Stimulated activated CD4-positive, alpha-beta T cell treated with anti-CD3 and anti-CD28 coated beads, Interleukin-12 subunit alpha, Interleukin-12 subunit beta, amount 100 ng/mL, for 24 hours (primary cell): ENCODE measurements at regions not wholly inside any gene's neighbourhood (a gene's known extent, or its start where the extent isn't known, plus 50 kb on each side); places are given as distances from the start of the nearest gene placed in this dataset.
"Not testable (repeated sequence)": the region's sequence is repeated elsewhere in the genome, so short reads cannot be mapped to it uniquely, and the experiment has no call there.

Source experiments
- DNase-seq, 2 experiments: peaks; one replicate each; pipeline ENCODE4 v3.0.0-alpha.2; 2020; ENCODE audit warnings: low read depth in 2 of 2

DNA sequence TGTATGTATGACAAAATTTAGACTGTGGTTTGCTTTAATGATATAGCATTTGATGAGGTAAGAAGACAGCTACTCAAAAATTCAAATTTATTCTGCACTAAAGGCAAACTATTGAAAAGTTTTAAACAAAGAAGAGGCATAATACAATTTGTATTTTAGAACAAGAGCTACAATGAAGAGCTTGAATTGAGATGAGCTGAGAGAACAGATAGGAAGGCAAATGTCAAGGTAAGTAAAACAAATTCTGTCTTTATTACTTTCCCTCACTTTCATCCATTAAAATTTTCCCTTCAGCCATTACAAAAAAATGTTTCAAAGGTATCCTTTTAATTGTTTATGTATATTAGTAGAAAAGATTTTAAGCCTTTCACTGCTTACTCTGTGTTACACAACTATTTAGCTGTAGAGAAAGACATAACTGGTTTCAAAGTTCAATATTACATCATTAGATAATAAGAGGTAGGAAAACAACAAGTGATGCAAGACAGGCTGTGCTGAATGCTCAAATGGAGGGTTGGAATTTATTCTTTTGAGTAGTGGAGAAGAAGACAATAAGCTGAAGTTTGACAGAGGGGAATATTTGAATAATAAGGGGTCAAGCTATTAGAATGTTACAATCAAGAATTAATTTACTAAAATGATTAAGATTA, 1334.1 kb downstream of the FSCB start:
- no peak for DNase-seq

DNA sequence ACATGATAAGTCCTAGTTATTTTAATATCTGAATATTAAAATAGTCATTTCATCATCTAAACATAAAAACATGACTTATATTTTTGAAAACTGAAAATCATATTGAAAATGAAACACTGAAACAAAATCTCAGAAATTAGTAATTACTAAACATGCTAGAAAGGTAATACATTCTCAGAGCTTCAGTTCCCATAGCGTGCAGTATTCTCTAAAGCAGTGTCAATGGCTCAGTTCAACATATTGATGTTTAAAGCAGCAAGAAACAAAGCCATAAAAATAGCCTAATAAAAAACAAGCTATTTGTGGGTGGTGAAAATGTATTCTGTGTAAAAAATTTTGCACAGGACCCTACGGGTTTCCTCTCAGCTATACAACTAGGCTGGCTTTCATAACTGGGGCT, 1337.4 kb downstream of the FSCB start:
- DNase-seq: no peak

DNA sequence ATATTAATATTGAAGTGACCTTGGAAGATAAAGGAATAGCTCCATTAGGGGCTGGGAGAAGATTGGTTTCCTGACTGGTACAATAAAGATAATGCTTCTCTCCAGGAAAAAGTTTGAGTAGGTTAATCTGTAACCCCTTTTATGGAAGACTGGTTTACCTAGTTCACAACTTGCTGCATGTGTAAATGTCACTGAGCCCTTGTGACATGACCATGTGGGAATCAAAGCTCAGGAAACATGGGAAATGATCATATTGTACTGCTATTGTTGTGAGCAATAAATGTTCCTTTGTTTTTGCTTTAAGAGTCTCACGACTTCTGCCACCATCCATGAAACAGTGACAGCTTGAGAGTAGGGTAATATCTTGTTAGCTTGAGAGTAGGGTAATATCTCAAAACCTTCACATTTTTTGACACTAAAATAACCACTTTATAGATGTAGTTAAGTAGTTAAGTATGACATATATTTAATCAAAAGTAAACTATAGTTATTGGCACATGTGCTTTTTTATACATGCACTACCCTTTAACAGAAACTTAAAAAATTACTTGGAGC, 1338.6 kb downstream of the FSCB start:
- DNase-seq: no peak

DNA sequence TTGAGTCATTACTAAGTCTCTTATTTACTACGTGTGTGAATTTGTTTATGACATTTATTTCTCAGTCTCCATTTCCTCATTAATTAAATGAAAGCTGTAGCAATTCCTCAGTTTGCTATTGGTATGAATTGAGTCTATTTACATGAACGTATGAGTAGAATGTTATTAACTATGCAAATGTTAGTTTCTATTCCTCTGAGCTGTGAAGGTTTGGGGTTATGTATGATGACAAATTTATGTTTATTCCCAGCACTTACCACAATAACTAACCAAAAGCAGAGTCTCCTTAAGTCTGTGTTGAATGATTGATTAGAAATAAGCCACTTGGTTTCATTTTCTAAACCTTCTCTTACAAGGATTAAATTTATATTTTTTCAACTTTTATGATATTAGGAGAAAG, 1340.9 kb downstream of the FSCB start:
- no peak for DNase-seq

DNA sequence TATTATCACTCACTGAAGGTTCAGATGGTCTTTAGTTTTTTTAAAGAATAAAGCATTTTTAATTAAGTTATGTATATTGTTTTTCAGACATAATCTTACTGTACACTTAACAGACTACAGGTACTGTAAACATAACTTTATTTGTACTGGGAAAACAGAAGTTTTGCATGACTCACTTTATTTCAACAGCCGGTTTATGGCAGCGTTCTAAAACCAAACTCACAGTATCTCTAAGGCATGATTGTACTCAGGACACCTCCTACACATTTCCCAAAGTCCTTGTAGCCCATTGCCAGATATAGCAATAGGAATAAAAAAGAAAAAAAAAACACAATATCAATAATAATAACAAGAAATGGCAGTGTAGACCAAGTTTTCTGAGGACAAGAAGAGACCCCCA, 1341.4 kb downstream of the FSCB start:
- no peak for DNase-seq

DNA sequence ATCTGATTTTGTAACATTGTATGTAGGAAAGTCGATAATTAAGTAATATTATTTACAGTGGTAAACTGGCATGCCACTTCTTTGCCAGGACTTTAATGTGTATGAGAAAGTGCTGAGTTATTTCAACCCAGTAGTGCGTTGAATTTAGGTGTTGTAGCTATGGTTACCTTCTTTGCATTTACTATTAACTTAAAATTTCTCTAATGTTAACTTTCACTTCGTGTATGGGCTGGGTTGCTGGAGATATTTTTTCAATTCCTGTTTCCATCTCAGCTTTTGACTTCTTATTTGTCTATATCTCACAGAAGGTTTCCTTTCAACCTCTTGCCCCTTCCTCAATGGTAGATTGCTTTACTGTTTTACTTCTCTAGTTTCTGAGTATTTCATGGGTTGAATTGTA, 1345.6 kb downstream of the FSCB start:
- DNase-seq: no peak

DNA sequence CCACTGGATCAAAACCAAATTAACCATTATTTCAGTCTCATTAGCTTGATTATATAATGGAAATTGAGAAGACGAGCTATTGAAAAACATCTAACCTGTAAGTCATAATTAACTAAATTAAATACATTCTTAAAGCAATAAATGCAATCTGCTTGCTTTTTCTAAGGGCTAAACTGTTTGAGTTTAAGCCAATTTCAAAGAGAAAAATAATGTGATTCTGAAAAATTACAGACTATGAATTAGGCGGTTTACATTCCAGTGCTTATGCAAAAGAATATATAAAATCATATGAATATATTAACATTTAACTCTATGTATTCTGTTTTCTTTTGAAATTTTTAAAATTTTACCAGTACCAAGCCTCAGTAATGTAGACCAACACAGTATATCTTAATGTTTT, 1349.4 kb downstream of the FSCB start:
- DNase-seq: no peak

DNA sequence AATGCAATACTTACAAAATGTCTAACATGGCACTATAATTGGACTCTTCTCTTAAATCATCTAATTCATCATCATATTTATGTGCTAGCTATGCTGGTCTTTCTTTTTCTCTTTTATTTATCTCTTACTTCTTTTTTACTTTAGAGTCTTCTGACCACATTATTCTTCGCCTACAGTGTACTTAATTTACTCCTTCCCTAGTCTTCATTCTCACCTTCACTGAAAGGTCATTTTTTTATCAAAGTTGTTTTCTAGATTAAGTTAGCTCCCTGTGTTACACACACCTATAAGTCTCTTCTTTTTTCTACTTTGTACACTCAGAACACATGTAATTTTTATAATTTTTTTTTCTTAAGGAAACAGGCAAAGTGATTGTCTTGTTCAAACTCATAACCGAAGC, 1351.2 kb downstream of the FSCB start:
- DNase-seq: no peak

DNA sequence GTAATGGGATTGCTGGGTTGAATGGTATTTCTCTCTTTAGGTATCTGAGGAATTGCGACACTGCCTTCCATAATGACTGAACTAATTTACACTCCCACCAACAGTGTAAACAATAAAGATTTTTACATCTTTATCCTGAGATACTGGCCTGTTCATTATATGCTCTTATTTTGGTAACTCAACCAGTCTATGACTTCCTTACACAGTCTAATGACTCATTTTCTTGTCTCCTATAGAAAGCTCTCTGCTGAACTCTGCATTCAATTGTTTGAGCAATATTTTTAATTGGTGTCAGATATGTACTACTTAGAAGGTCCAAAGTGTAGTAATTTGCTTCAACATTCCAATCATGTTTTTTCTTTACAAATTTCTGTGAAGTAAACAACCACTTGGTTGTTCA, 1351.8 kb downstream of the FSCB start:
- DNase-seq: no peak

DNA sequence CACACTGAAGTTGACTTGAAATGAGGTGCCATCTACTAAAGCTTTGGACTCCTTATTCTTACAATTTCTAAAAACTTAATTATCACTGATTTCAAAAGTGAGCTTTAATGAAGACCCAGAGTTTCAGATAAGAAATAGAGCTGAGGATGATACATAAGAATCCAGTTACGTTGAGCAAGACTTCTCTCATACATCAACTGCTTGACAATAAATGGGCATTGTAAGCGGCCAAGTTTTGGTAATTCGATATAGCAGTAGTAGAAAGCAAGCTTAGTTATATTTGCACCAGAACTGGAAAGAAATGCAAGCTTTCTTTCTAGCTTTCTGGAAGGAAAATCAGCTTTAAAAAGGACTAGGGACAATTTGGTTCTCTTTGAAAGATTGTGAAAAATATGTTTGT, 1359.6 kb downstream of the FSCB start:
- DNase-seq: no peak

DNA sequence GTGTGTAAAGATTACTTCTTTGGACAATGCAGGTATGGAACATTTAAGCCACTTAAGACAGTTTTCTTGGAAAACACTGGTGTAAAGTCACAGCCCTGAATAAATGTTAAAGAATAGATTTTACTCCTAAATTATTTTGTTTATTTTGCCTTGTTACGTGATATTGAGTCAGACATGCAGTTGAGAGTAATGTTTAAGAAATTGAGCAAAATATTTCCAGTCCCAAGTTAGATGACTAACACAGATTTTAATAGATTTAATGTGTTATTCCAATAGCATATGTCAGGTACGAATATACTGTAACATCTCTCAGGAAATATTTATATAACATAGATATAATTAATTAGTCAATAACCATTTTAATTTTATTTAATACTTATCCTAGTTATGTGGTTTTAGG, 1361.7 kb downstream of the FSCB start:
- no peak for DNase-seq

DNA sequence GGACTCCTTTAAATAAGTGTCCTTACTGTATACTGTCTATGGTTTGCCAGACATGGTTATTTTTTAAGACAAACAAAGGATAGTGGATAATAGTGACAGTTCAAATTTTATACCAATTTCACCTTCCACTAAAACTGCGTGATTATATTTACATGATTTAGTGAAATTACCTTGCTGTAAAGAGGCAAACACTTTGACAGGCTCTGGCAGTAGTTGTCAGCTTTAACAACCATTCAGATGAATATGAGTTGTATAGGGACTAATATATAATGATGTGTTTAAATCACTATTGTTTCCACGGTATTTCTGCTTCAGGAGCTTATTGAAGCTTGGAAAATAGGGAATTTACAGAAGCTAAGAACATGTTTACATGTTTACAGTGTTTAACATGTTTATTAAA, 1364.0 kb downstream of the FSCB start:
- no peak for DNase-seq

DNA sequence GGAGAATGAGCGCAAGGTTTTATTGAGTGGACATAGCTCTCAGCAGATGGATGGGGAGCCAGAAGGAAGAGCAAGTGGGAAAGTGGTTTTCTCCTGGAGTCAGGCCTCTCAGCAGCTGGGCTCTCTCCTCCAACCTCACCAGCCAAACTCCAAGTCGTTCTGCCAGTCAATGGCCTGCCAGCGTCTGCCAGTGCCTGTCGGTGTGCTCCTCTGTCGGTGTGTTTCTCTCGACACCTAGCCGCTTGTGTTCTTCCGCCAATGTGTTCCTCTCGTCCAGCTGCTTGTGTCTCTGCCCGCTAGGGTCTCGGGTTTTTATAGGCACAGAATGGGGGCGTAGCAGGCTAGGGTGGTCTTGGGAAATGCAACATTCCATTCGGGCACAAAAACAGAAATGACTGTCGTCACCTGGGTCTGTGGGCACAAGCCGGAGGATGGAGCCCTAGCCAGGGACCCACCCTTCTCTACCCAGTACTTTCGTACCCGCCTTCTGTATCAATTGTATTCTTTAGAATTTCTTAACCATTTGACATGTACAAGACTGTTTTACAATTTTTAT, 1365.4 kb downstream of the FSCB start:
- no peak for DNase-seq

DNA sequence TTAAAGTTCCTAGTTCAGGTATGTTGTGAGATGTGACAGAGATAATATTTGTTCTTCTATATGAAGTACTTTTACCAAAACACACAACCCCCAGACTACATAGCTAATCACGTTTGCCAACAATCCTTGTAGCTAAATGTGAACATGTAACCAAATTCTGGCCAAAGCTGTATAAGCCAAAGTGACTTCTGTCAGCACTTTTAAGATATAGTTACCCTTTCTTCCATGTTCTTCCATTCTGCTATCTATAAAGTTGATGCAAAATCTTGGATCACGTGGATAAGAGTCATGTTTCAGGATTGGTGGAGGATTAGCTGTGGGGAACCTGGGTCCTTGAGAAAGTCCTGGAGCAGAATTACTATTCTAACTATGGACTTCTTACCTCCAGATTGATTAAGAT, 1366.6 kb downstream of the FSCB start:
- DNase-seq: no peak

DNA sequence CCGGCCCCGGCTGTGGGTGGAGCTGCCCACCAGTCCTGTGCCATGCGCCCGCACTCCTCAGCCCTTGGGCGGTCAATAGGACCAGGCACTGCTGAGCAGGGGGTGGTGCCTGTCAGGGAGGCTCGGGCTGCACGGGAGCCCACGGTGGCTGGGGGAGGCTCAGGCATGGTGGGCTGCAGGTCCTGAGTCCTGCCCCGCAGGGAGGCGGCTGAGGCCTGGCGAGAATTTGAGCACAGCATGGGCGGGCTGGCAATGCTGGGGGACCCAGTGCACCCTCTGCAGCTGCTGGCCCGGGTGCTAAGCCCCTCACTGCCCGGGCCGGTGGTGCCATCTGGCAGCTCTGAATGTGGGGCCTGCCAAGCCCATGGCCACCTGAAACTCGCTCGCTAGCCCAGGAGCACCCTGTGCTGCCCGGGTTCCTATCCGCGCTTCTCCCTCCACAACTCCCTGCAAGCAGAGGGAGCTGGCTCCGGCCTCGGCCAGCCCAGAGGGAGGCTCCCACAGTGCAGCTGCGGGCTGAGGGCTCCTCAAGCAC, 1371.1 kb downstream of the FSCB start:
- DNase-seq: no peak

DNA sequence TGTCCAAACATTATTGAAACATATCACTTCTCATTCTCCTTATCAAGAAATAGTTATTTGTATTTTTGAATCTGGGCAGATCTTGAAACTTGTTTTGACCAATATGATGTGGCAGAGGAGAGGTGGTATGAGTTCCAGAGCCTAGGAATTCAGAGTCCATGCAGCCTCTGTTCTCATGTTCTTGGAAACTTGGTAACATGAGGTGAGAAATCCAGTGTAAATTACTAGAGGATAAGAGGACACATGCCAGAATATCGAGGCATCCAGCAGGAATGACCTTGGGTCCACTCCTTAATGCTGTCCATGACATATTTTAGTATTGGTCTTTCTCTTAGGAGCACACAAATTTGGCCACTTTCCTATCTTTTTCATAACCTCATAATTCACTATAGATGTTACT, 1374.6 kb downstream of the FSCB start:
- no peak for DNase-seq

DNA sequence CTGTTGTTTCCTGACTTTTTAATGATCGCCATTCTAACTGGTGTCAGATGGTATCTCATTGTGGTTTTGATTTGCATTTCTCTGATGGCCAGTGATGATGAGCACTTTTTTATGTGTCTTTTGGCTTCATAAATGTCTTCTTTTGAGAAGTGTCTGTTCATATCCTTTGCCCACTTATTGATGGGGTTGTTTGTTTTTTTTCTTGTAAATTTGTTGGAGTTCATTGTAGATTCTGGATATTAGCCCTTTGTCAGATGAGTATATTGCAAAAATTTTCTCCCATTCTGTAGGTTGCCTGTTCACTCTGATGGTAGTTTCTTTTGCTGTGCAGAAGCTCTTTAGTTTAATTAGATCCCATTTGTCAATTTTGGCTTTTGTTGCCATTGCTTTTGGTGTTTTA, 1378.7 kb downstream of the FSCB start:
- not testable (repeated sequence) for DNase-seq

DNA sequence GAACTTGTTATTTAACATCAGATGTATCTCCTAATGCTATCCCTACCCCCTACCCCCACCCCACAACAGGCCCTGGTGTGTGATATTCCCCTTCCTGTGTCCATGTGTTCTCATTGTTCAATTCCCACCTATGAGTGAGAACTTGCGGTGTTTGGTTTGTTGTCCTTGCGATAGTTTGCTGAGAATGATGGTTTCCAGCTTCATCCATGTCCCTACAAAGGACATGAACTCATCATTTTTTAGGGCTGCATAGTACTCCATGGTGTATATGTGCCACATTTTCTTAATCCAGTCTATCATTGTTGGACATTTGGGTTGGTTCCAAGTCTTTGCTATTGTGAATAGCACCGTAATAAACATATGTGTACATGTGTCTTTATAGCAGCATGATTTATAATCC, 1379.2 kb downstream of the FSCB start:
- not testable (repeated sequence) for DNase-seq

DNA sequence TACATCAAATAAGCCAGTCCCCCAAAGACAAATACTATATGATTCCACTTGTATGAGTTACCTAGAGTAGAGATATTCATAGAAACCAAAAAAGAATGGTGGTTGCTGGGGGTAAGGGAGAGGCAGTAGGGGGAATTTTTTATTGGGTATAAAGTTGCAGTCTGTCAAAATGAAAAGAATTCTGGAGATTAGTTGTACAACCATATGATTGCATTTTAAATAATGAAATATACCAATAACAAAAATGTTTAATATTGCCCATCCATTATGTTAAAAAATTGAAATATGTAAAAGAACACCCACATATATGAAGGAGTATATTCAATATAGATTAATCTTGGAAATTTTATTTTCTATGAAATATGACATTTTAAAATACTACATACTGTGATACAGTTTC, 1383.5 kb downstream of the FSCB start:
- no peak for DNase-seq

DNA sequence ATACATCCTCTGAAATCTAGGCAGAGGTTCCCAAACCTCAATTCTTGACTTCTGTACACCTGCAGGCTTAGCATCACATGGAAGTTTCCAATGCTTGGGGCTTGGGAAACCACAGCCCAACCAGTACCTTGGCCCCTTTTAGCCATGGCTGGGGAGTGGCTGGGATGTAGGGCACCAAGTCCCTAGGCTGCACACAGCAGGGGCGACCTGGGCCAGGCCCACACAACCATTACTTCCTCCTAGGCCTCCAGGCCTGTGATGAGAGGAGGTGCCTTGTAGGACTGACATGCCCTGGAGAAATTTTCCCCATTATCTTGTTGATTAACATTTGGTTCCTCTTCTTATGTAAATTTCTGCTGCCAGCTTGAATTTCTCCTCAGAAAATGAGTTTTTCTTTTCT, 1387.4 kb downstream of the FSCB start:
- DNase-seq: no peak

DNA sequence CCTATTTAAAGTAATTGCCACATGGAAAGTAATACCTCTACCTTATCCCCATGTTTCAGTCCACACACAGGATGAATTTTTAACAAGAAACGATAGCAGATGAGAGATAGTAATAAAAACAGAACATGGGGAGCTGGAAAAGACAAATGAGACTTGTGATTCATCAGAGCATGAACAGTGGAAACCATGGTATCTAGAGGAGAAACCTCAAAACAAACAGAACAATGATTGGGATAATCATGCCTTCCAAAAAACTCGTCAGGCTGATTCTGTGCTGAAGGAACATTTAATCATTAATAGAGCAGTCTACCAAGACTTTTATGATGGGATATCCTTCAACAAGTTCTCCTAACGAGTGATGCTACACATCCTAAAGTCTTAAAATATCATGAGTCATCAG, 1390.7 kb downstream of the FSCB start:
- no peak for DNase-seq

DNA sequence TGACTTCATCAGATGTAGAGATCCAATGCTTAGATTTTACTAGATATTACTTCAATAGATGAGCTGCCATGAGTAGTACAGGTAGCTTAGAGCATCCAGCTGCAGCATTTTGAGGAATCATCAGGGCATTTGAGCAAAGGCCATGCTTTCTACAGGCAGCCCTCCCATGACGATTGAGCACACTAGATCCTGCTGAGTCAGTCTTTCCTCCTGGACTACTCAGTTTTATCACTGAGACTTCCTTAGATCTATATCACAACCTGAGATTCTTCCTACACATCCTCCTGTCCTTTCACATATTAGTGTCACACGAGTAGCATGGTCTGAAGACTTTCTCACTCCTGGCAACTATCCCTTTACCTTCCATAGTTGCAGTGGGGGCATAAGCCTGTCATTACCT, 1401.8 kb downstream of the FSCB start:
- no peak for DNase-seq

DNA sequence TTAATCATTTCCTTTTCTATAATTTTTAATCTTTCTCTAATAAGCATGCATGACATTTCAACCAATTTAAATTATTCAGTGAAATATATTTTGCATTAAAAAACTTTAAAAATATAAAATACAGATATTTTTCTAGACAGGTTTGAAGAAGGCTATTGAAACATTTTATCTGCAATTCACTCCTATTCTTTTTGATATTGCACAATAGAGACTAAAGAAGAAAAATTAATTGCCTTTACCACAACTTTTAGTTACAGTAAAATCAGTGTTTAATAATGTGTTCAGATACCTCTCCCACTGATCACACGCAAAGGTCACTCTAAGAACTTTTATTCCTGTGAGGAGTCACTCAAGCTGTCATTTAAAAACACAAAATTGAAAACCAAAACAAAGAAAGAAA, 1416.7 kb downstream of the FSCB start:
- DNase-seq: no peak

DNA sequence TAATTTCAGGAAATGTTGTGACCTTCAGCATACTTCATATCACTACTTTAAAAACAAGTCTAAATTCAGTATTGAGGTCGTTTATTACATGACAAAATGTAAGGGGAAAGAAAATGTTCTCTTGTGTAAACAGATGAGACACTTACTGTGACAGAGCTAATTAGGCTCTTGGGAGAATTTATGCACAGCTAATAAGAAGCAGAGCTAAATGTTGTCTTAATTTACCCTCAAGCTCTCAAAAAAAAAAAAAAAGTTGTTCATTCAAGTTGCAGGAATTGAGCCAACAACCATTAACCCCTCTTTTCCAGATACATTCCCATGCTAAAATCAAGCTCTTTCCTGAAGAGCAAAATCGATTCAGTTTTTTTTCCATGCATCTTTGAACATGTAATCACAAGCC, 1419.4 kb downstream of the FSCB start:
- no peak for DNase-seq
